OCI-LY7 (cell line): ENCODE measurements at regions not wholly inside any gene's neighbourhood (a gene's known extent, or its start where the extent isn't known, plus 50 kb on each side); places are given as distances from the start of the nearest gene placed in this dataset.

Source experiments
- CTCF ChIP-seq: fragments of 200-600 bp; sonication (generic); conservative IDR thresholded peaks from 2 replicates; pipeline ENCODE4 v1.5.1; 2014; ENCODE audit warnings: mild to moderate bottlenecking, antibody characterized with exemption, low read length, moderate library complexity, mixed read lengths
- EZH2phosphoT487 ChIP-seq: fragments of 200-600 bp; sonication (generic); IDR thresholded peaks from 2 replicates; pipeline ENCODE4 v1.6.1; 2018; ENCODE audit warnings: low read depth, borderline replicate concordance, mild to moderate bottlenecking, mixed run types, antibody characterized with exemption, low read length, moderate library complexity, mixed read lengths

GRCh38 chr3:184639351-184639750, 72.5 kb downstream of the MAGEF1 start:
- no peak for TF ChIP-seq CTCF
- no peak for TF ChIP-seq EZH2phosphoT487
